Calu3 (cell line): ENCODE measurements at regions not wholly inside any gene's neighbourhood (a gene's known extent, or its start where the extent isn't known, plus 50 kb on each side); places are given as distances from the start of the nearest gene placed in this dataset.

ENCODE experiments used
- BruUV-seq: library from RNA; stranded (reverse); fragments of 400-500 nt; replicated peaks from 2 replicates; lab custom pipeline; 2021; lab: Mats Ljungman, UMichigan
- CTCF ChIA-PET: fragments of 300-600 bp; sonication (Branson Sonifier 250); formaldehyde crosslinking; loops from one replicate; lab custom pipeline; 2022; ENCODE audit warnings: antibody characterized with exemption; lab: Charles Lee
- DNase-seq: peaks from one replicate; pipeline ENCODE4 v3.0.0; 2022
- H3K27ac Mint-ChIP-seq: one replicate; pipeline ENCODE4 v1.8.0; 2022; ENCODE audit warnings: mixed read lengths; ENCODE audit not compliant: unreplicated experiment
- H3K27me3 Mint-ChIP-seq: one replicate; pipeline ENCODE4 v1.8.0; 2022; ENCODE audit warnings: mixed read lengths; ENCODE audit not compliant: unreplicated experiment
- H3K36me3 Mint-ChIP-seq: one replicate; pipeline ENCODE4 v1.8.0; 2022; ENCODE audit warnings: mild to moderate bottlenecking, moderate library complexity, mixed read lengths; ENCODE audit not compliant: insufficient read depth, unreplicated experiment
- H3K4me1 Mint-ChIP-seq: one replicate; pipeline ENCODE4 v1.8.0; 2022; ENCODE audit warnings: mild to moderate bottlenecking, low read depth, mixed read lengths; ENCODE audit not compliant: unreplicated experiment
- H3K4me3 Mint-ChIP-seq: one replicate; pipeline ENCODE4 v1.8.0; 2022; ENCODE audit warnings: mild to moderate bottlenecking, low read depth, moderate library complexity, mixed read lengths; ENCODE audit not compliant: unreplicated experiment
- H3K9me3 Mint-ChIP-seq: one replicate; pipeline ENCODE4 v1.8.0; 2022; ENCODE audit warnings: low read depth, mixed read lengths; ENCODE audit not compliant: unreplicated experiment
- intact Hi-C: fragments of 100-400 bp; cut with micrococcal nuclease; formaldehyde crosslinking; loops from one replicate; pipeline ENCODE4 v1.10.0; 2022; ENCODE audit not compliant: unreplicated experiment
- TF ChIP-seq, protein P1 (sequence below): fragments of 200-600 bp; IDR thresholded peaks from one replicate; pipeline ENCODE4 v1.8.0; 2022; ENCODE audit warnings: antibody characterized with exemption; ENCODE audit not compliant: unreplicated experiment

DNA sequence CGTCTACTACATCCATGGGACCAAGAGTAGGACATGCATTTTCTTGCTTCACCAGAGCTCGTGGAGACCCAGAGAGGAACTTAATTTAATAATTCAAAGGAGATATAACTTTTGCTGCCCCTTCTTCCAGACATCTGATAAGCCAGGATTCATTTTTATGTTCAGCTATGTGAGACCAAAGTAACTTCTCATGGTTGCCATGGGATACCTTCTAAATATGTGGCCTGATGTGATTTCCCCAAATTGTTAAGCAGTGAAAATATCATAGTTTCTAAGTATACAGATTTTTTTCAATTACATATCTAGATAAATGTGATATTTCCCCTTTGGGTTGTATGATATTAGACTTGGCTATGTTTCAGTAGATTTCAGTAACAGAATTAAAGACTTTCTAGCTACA, 185.5 kb upstream of the FN1 start:
- DNase-seq: no peak
- no peaks in the 10 kb centered on the region for H3K27me3 Mint-ChIP-seq
- no TSS peak for BruUV-seq
- CTCF ChIA-PET: no interaction called here
- TF ChIP-seq, protein P1, sequence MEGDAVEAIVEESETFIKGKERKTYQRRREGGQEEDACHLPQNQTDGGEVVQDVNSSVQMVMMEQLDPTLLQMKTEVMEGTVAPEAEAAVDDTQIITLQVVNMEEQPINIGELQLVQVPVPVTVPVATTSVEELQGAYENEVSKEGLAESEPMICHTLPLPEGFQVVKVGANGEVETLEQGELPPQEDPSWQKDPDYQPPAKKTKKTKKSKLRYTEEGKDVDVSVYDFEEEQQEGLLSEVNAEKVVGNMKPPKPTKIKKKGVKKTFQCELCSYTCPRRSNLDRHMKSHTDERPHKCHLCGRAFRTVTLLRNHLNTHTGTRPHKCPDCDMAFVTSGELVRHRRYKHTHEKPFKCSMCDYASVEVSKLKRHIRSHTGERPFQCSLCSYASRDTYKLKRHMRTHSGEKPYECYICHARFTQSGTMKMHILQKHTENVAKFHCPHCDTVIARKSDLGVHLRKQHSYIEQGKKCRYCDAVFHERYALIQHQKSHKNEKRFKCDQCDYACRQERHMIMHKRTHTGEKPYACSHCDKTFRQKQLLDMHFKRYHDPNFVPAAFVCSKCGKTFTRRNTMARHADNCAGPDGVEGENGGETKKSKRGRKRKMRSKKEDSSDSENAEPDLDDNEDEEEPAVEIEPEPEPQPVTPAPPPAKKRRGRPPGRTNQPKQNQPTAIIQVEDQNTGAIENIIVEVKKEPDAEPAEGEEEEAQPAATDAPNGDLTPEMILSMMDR: no peak
- no peak overlapping the region for H3K27ac Mint-ChIP-seq
- peaks cover 3% of the 10 kb centered on the region for H3K9me3 Mint-ChIP-seq
- peaks cover 25% of the 10 kb centered on the region for H3K4me1 Mint-ChIP-seq
- intact Hi-C loops: no loop called here
- H3K4me3 Mint-ChIP-seq: no peak overlapping the region
- no peaks in the 10 kb centered on the region for H3K36me3 Mint-ChIP-seq

DNA sequence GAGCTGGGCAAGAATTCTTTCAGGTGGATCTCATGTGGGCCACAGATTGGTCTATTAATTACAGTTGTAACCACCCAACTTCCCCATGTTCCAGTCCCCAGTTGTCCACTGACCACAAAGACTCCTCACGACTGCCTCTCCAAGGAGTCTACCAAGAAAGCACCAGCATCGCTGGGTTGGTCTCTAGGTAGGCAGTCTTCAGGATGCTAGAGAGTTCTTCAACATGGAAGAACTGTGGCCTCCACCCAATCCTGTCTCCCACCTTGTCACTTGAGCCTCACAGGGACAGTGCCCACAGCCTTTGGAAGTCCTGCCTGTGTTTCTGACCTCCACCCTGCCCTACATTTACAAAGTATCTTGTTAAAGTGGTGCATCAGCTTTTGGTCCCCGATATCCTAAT, 184.7 kb upstream of the FN1 start:
- TF ChIP-seq, protein P1: no peak
- CTCF ChIA-PET: interaction anchor here (1.3 kb wide), 1 partner anchor 202 kb away, joined by 3 read pairs; no protein-coding TSS in a partner anchor
- intact Hi-C loops: no loop called here
- BruUV-seq: no TSS peak
- Mint-ChIP-seq H3K36me3 (no peaks in the 10 kb centered on the region), H3K4me3 (no peak overlapping the region), H3K9me3 (peaks cover 3% of the 10 kb centered on the region), H3K27me3 (no peaks in the 10 kb centered on the region), H3K4me1 (peaks cover 25% of the 10 kb centered on the region), H3K27ac (no peak overlapping the region)
- no peak for DNase-seq

DNA sequence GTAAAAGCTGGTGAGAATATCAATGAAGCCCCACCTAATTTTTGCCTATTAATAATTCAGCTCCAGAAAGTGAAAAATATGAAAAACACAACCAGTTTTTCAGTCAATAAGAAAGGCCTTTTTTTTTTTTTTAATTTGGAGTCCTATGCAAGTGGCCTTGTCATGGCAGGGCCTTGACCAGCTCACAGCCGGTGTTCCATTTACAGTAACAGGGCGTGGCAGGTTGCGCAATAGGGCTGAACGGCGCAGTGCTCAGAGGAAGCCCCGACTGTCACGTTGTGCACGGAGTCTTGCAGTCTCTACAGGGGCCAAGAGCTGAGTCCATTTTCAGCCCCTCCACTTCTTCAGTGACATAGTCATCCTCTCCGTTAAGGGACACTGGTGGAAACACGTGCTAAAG, 184.1 kb upstream of the FN1 start:
- no peaks in the 10 kb centered on the region for H3K27me3 Mint-ChIP-seq

DNA sequence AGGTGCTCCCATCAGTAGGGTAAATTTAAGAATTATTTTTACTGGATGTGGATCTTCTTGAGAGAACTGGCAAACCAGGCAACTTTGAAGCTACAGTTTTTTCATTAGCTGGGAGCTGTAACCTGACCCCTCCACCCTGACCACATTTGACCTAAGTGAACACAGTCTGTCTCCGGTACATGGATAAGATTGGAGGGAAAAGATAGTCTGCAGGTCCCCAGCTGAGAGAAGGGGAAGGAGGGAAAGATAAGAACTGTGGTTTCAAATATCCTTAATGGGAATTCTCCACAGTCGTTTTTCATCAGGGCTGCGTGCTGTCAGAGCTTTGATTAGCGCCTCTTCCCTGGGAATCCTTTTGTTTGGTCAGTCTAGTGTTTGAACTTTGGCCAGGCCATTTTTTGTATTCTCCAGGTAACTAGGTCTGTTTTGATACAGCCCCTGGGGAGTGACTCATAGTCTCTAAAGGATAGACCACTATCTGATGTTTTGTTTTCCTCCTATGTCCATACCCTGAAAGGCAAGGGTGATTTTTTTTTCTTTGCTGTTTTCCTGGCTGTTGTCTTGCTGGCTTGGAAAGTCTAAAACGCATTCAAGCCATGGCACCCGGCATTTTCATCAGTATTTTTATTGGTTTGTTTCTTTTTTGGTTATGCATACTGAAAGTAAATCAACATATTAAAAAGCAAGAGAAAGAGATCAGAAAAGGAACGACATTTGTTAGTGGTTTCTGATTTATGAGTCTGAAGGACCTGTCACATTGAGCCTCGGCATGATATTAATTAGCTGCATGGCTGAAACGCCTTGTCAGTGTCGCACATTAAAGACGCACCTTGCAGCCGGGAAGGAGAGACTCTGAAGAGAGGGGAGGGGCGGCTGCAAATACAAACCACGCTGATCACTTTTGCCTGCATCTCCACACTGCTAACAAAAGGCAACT, 183.4 kb upstream of the FN1 start:
- Mint-ChIP-seq H3K9me3 (peaks cover 3% of the 10 kb centered on the region), H3K4me3 (peak overlapping the region; percentile 57), H3K27me3 (no peaks in the 10 kb centered on the region), H3K36me3 (no peaks in the 10 kb centered on the region), H3K4me1 (peaks cover 25% of the 10 kb centered on the region), H3K27ac (peak overlapping the region; percentile 48)
- peak; percentile 34 for DNase-seq
- TF ChIP-seq, protein P1: no peak
- CTCF ChIA-PET: interaction anchor here (0.6 to 1.3 kb wide), 3 partner anchors 41 to 208 kb away, joined by 3 read pairs; no protein-coding TSS in a partner anchor
- BruUV-seq: no TSS peak
- intact Hi-C loops: loop anchor here (10.0 kb wide), 1 partner anchor 206 kb away; no protein-coding TSS in a partner anchor

More for the DNA sequence above, 184.1 kb upstream of the FN1 start:
- Mint-ChIP-seq H3K36me3 (no peaks in the 10 kb centered on the region), H3K4me1 (peaks cover 25% of the 10 kb centered on the region), H3K27ac (peak overlapping the region; percentile 48), H3K9me3 (peaks cover 3% of the 10 kb centered on the region), H3K4me3 (peak overlapping the region; percentile 57)
- intact Hi-C loops: loop anchor here (10.0 kb wide), 1 partner anchor 205 kb away; no protein-coding TSS in a partner anchor
- no TSS peak for BruUV-seq
- DNase-seq: peak; percentile 67
- CTCF ChIA-PET: interaction anchor here (1.3 kb wide), 1 partner anchor 201 kb away, joined by 3 read pairs; no protein-coding TSS in a partner anchor
- TF ChIP-seq, protein P1: no peak
